ENCODE measurements at regions not wholly inside any gene's neighbourhood (a gene's known extent, or its start where the extent isn't known, plus 50 kb on each side); places are given as distances from the start of the nearest gene placed in this dataset.

DNA sequence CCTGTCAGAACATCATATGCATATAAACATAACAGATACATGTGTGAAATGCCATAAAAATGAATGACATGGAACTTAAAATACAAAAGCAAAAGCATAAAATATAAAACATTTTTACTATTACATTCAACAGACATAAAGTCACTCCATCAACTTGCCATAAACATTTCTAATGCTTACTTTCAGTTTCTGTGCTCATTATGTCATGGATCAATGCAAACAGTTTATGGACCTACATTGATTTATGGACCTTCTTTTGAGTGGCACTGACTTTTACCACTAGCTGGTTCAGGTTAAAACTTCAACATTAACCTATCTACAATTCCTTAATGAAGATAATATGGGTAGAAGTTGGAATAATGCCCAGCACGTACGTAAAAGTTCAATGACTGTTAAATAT lies 577.4 kb upstream of the LMCD1 start:
- H3K79me1 ChIP-seq (ENCODE audit: low read depth in 1 of 2, low read length in 2 of 2), result no peaks in the 10 kb centered on the region
- H3K9ac ChIP-seq (ENCODE audit: low read depth, low read length), result no peak overlapping the region
- TF ChIP-seq MAFK (IDR thresholded peaks at IDR 0.05; ENCODE audit: low read depth, low read length) (no peak), CHD1 (IDR thresholded peaks at IDR 0.05; ENCODE audit: low read depth, low read length) (no peak), RFX5 (IDR thresholded peaks at IDR 0.05; ENCODE audit: low read depth, low read length) (no peak), USF2 (IDR thresholded peaks at IDR 0.05; ENCODE audit: low read depth, low read length) (no peak), MAZ (IDR thresholded peaks at IDR 0.05; ENCODE audit: borderline replicate concordance, low read depth, low read length) (no peak), NFE2L2 (IDR thresholded peaks at IDR 0.05; ENCODE audit: low read depth, low read length) (no peak), SMC3 (IDR thresholded peaks at IDR 0.05; ENCODE audit: low read depth, low read length) (no peak), CEBPB (IDR thresholded peaks at IDR 0.05; ENCODE audit: low read depth, low read length) (no peak), ELK1 (IDR thresholded peaks at IDR 0.05; ENCODE audit: borderline replicate concordance, low read depth, low read length) (no peak), BHLHE40 (IDR thresholded peaks at IDR 0.05; ENCODE audit: low read depth, low read length) (no peak), MXI1 (IDR thresholded peaks at IDR 0.05; ENCODE audit: borderline replicate concordance, low read depth, low read length) (no peak), RCOR1 (IDR thresholded peaks at IDR 0.05; ENCODE audit: insufficient replicate concordance, low read length) (no peak)
- ATAC-seq (ENCODE audit: low read depth) (no peak), DNase-seq (no peak)
- WGBS, 2 experiments (ENCODE audit: extremely low coverage in 2 of 2, insufficient read length in 1 of 2), result no CpG with 5 or more reads among the region's 2 CpGs
- no peaks in the 10 kb centered on the region for H3K4me1 ChIP-seq (ENCODE audit: control insufficient read depth, insufficient read depth, low read length)
- H2BK120ac ChIP-seq (ENCODE audit: low read depth, low read length), result no peak overlapping the region
- H2BK15ac ChIP-seq (ENCODE audit: low read depth, low read length), result no peak overlapping the region
- H3K23ac ChIP-seq (ENCODE audit: low read depth, low read length), result no peak overlapping the region
- no peak overlapping the region for H4K91ac ChIP-seq (ENCODE audit: insufficient read depth, low read depth, low read length)
- no peak overlapping the region for H3K27ac ChIP-seq (ENCODE audit: insufficient read depth, low read length)
- no peak overlapping the region for H2AFZ ChIP-seq (replicated peaks; ENCODE audit: low read length, poor library complexity)
- no peaks in the 10 kb centered on the region for H3K9me1 ChIP-seq (ENCODE audit: insufficient read depth, low read length)
- BruUV-seq (replicated peaks), result no TSS peak
- dilution Hi-C loops (cut with HindIII; ENCODE audit: low sequenced_read_pairs, unreplicated experiment) (no loop called here), intact Hi-C loops (cut with micrococcal nuclease) (no loop called here), in situ Hi-C loops (cut with MboI; ENCODE audit: low sequenced_read_pairs) (no loop called here)
- H2AK9ac ChIP-seq (replicated peaks; ENCODE audit: low read depth, low read length, poor library complexity), result no peak overlapping the region
- H3K56ac ChIP-seq (ENCODE audit: extremely low read depth, insufficient read depth, low read length), result no peak overlapping the region
- peaks cover 5% of the 10 kb centered on the region; the same call in 1 of the 2 replicates for H3K9me3 ChIP-seq (ENCODE audit: control insufficient read depth, insufficient read depth, low read length)
- ChIA-PET CTCF (interaction anchor here (0.5 kb wide), 1 partner anchor 21 kb away, joined by 3 read pairs; no protein-coding TSS in a partner anchor), POLR2A (ENCODE audit: unreplicated experiment) (no interaction called here)
- H3K4me3 ChIP-seq (ENCODE audit: insufficient read depth, low read depth, low read length), result no peak overlapping the region
- H3K27me3 ChIP-seq (ENCODE audit: control insufficient read depth, insufficient read depth, low read length), result no peaks in the 10 kb centered on the region
- no peak overlapping the region for H4K5ac ChIP-seq (ENCODE audit: low read depth, low read length)
- H2BK5ac ChIP-seq (ENCODE audit: low read depth, low read length, poor library complexity, severe bottlenecking), result no peak overlapping the region
- H2AK5ac ChIP-seq (ENCODE audit: low read depth, low read length), result no peak overlapping the region
- H3K4ac ChIP-seq (ENCODE audit: low read depth, low read length), result no peak overlapping the region
- no peaks in the 10 kb centered on the region for H3K36me3 ChIP-seq (ENCODE audit: control insufficient read depth, insufficient read depth, low read length)
- H3K18ac ChIP-seq (ENCODE audit: low read depth, low read length), result no peak overlapping the region
- no peak overlapping the region for H3K14ac ChIP-seq (replicated peaks; ENCODE audit: low read depth, low read length)
- no peak overlapping the region for H3K4me2 ChIP-seq (ENCODE audit: low read depth, low read length)
- no peak overlapping the region for H2BK20ac ChIP-seq (ENCODE audit: low read depth, low read length)
- no peaks in the 10 kb centered on the region for H4K20me1 ChIP-seq (ENCODE audit: insufficient read depth, low read length)
- H4K8ac ChIP-seq (ENCODE audit: low read depth in 2 of 2, low read length in 2 of 2), result no peak overlapping the region

Measured in IMR-90 (cell line).